ENCODE measurements at regions not wholly inside any gene's neighbourhood (a gene's known extent, or its start where the extent isn't known, plus 50 kb on each side); places are given as distances from the start of the nearest gene placed in this dataset.

DNA sequence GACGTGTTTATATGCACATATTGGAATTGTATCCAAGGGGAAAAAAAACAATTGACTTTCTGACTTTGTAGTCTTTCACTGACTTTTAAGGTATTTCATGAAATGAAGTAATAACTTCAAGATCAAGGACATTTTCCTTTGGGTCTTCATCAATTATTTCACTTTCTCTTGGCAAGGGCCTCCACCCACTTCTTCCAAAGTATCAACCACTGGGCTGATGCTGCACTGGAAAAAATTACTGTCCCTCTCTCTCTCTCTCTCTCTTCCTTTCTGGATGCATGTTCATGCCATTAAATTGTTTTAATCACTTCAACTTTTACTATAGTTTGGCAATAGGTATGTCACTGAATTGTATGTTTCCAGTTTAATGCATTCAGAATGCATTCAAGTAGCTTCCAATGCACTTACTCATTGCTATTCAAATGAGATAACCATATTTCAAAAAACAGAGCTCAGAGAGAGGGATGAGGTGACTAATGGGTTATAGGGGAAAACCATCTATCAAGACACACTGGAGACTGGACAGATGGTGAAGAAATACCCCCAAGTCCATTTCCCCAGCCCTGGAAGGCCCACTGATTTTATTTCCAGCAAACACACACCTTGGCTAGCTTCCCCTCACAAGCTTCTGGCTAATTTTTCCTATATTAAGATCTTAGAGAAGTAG lies 585.3 kb downstream of the EBF1 start:
- no peaks in the 10 kb centered on the region for H3K27me3 Mint-ChIP-seq (ENCODE audit: insufficient read depth)
- H3K9me3 Mint-ChIP-seq = no peaks in the 10 kb centered on the region
- DNase-seq = no peak
- H3K27ac ChIP-seq (ENCODE audit: low read depth, low read length) = no peak overlapping the region
- no peaks in the 10 kb centered on the region for H3K9me3 ChIP-seq (ENCODE audit: control insufficient read depth, low read length)
- no peaks in the 10 kb centered on the region for H3K27me3 ChIP-seq (ENCODE audit: control insufficient read depth, insufficient read depth, low read length, poor library complexity, severe bottlenecking)
- peaks cover 11% of the 10 kb centered on the region for H3K4me1 Mint-ChIP-seq
- no peak overlapping the region for H3K4me3 ChIP-seq (ENCODE audit: low read length)
- no peak for TF ChIP-seq CTCF (conservative IDR thresholded peaks at IDR 0.05)
- H3K36me3 Mint-ChIP-seq (ENCODE audit: low read depth) = no peaks in the 10 kb centered on the region
- WGBS, 2 experiments (ENCODE audit: insufficient coverage in 1 of 2, insufficient read length in 1 of 2) = 89 to 100% methylated on average over 1 of the region's 1 CpG
- no peak overlapping the region for H3K4me3 Mint-ChIP-seq
- H3K36me3 ChIP-seq (ENCODE audit: control insufficient read depth, insufficient read depth, low read length) = no peaks in the 10 kb centered on the region
- peaks cover 8% of the 10 kb centered on the region for H3K4me1 ChIP-seq (ENCODE audit: control insufficient read depth, insufficient read depth, low read length)
- H3K9ac ChIP-seq (ENCODE audit: extremely low read depth, low read length, poor library complexity, severe bottlenecking) = no peak overlapping the region
- H3K27ac Mint-ChIP-seq = no peak overlapping the region

- no peak for TF ChIP-seq CTCF (conservative IDR thresholded peaks at IDR 0.05)
Observed at GRCh38 chr5:158513490-158514318, 586.0 kb downstream of the EBF1 start.

GRCh38 chr5:158511454-158511853 lies 588.3 kb downstream of the EBF1 start:
- Mint-ChIP-seq H3K27ac (no peak overlapping the region), H3K4me3 (no peak overlapping the region), H3K4me1 (peaks cover 1% of the 10 kb centered on the region), H3K9me3 (peaks cover 6% of the 10 kb centered on the region), H3K36me3 (ENCODE audit: low read depth) (no peaks in the 10 kb centered on the region), H3K27me3 (ENCODE audit: insufficient read depth) (peaks cover 1% of the 10 kb centered on the region)
- no peak overlapping the region for H3K9ac ChIP-seq (ENCODE audit: extremely low read depth, low read length, poor library complexity, severe bottlenecking)
- H3K4me1 ChIP-seq (ENCODE audit: control insufficient read depth, insufficient read depth, low read length) = peaks cover under 1% of the 10 kb centered on the region
- H3K36me3 ChIP-seq (ENCODE audit: control insufficient read depth, insufficient read depth, low read length) = no peaks in the 10 kb centered on the region
- TF ChIP-seq CTCF (conservative IDR thresholded peaks at IDR 0.05) = no peak
- H3K4me3 ChIP-seq (ENCODE audit: low read length) = no peak overlapping the region
- H3K27ac ChIP-seq (ENCODE audit: low read depth, low read length) = no peak overlapping the region
- peaks cover 14% of the 10 kb centered on the region for H3K9me3 ChIP-seq (ENCODE audit: control insufficient read depth, low read length)
- no peak for DNase-seq
- H3K27me3 ChIP-seq (ENCODE audit: control insufficient read depth, insufficient read depth, low read length, poor library complexity, severe bottlenecking) = no peaks in the 10 kb centered on the region

More at GRCh38 chr5:158513490-158514318, 586.0 kb downstream of the EBF1 start:
- Histone ChIP-seq H3K4me1 (ENCODE audit: control insufficient read depth, insufficient read depth, low read length) (peaks cover 8% of the 10 kb centered on the region), H3K9ac (ENCODE audit: extremely low read depth, low read length, poor library complexity, severe bottlenecking) (no peak overlapping the region), H3K27me3 (ENCODE audit: control insufficient read depth, insufficient read depth, low read length, poor library complexity, severe bottlenecking) (no peaks in the 10 kb centered on the region), H3K27ac (ENCODE audit: low read depth, low read length) (no peak overlapping the region), H3K36me3 (ENCODE audit: control insufficient read depth, insufficient read depth, low read length) (no peaks in the 10 kb centered on the region), H3K9me3 (ENCODE audit: control insufficient read depth, low read length) (no peaks in the 10 kb centered on the region), H3K4me3 (ENCODE audit: low read length) (no peak overlapping the region)
- DNase-seq = no peak
- H3K4me3 Mint-ChIP-seq = no peak overlapping the region
- peaks cover 11% of the 10 kb centered on the region for H3K4me1 Mint-ChIP-seq
- H3K27ac Mint-ChIP-seq = no peak overlapping the region
- no peaks in the 10 kb centered on the region for H3K36me3 Mint-ChIP-seq (ENCODE audit: low read depth)
- no peaks in the 10 kb centered on the region for H3K9me3 Mint-ChIP-seq
- no peaks in the 10 kb centered on the region for H3K27me3 Mint-ChIP-seq (ENCODE audit: insufficient read depth)
- 88 to 92% methylated on average over 5 to 6 of the region's 6 CpGs for WGBS, 2 experiments (ENCODE audit: insufficient coverage in 1 of 2, insufficient read length in 1 of 2)

All from endodermal cell (in vitro differentiated cells).